Ishikawa (cell line): ENCODE measurements at regions not wholly inside any gene's neighbourhood (a gene's known extent, or its start where the extent isn't known, plus 50 kb on each side); places are given as distances from the start of the nearest gene placed in this dataset.

ENCODE experiments used
- CEBPB ChIP-seq: IDR thresholded peaks from 2 replicates; pipeline ENCODE4 v1.6.1; 2012
- CREB1 ChIP-seq: IDR thresholded peaks from 2 replicates; pipeline ENCODE4 v1.6.1; 2012; ENCODE audit warnings: low read depth
- EGR1 ChIP-seq: IDR thresholded peaks from 2 replicates; pipeline ENCODE4 v1.6.1; 2012
- EP300 ChIP-seq: IDR thresholded peaks from 2 replicates; pipeline ENCODE4 v1.6.1; 2012; ENCODE audit warnings: borderline replicate concordance
- FOXM1 ChIP-seq: IDR thresholded peaks from 2 replicates; pipeline ENCODE4 v1.6.1; 2012; ENCODE audit warnings: low read depth, borderline replicate concordance
- MAX ChIP-seq: IDR thresholded peaks from 2 replicates; pipeline ENCODE4 v1.6.1; 2012
- NFIC ChIP-seq: IDR thresholded peaks from 2 replicates; pipeline ENCODE4 v1.6.1; 2012
- RAD21 ChIP-seq: IDR thresholded peaks from 2 replicates; pipeline ENCODE4 v1.6.1; 2012; ENCODE audit warnings: low read depth
- REST ChIP-seq: IDR thresholded peaks from 2 replicates; pipeline ENCODE4 v1.6.1; 2012; ENCODE audit warnings: low read depth, mild to moderate bottlenecking
- TAF1 ChIP-seq: IDR thresholded peaks from 2 replicates; pipeline ENCODE4 v1.6.1; 2012; ENCODE audit warnings: low read depth, mild to moderate bottlenecking
- TCF12 ChIP-seq: IDR thresholded peaks from 2 replicates; pipeline ENCODE4 v1.6.1; 2012; ENCODE audit warnings: low read depth
- TEAD4 ChIP-seq: IDR thresholded peaks from 2 replicates; pipeline ENCODE4 v1.6.1; 2012
- USF1 ChIP-seq: IDR thresholded peaks from 2 replicates; pipeline ENCODE4 v1.6.1; 2012
- YY1 ChIP-seq: IDR thresholded peaks from 2 replicates; pipeline ENCODE4 v1.6.1; 2012; ENCODE audit warnings: low read depth
- ZBTB7A ChIP-seq: IDR thresholded peaks from 2 replicates; pipeline ENCODE4 v1.6.1; 2012; ENCODE audit warnings: low read depth

- TF ChIP-seq ZBTB7A, result no peak
Measured at GRCh38 chr10:1873661-1874315, 136.5 kb upstream of the ADARB2 start.

- no peak for TF ChIP-seq FOXM1
- no peak for TF ChIP-seq TEAD4
- no peak for TF ChIP-seq EGR1
- TF ChIP-seq RAD21, result no peak
- no peak for TF ChIP-seq ZBTB7A
Measured at GRCh38 chr10:1872151-1872726, 134.9 kb upstream of the ADARB2 start.

GRCh38 chr10:1870491-1870890, 133.2 kb upstream of the ADARB2 start:
- TF ChIP-seq USF1 (no peak), YY1 (no peak), FOXM1 (no peak), REST (no peak), CEBPB (no peak), RAD21 (no peak)

- TF ChIP-seq YY1 (no peak), FOXM1 (no peak)
Measured at GRCh38 chr10:1869861-1870260, 132.5 kb upstream of the ADARB2 start.

- TF ChIP-seq TEAD4, result no peak
- TF ChIP-seq TAF1, result no peak
- TF ChIP-seq CEBPB, result no peak
- TF ChIP-seq EGR1, result no peak
- TF ChIP-seq RAD21, result no peak
- no peak for TF ChIP-seq USF1
- TF ChIP-seq TCF12, result no peak
- no peak for TF ChIP-seq FOXM1
- no peak for TF ChIP-seq REST
- no peak for TF ChIP-seq MAX
- TF ChIP-seq CREB1, result no peak
- TF ChIP-seq EP300, result no peak
- TF ChIP-seq ZBTB7A, result no peak
- no peak for TF ChIP-seq YY1
- TF ChIP-seq NFIC, result no peak
Measured at GRCh38 chr10:1860351-1860750, 123.0 kb upstream of the ADARB2 start.

- TF ChIP-seq CEBPB (no peak), TCF12 (no peak), ZBTB7A (no peak), CREB1 (no peak), TAF1 (no peak), EP300 (no peak), MAX (no peak), NFIC (no peak)
Measured at GRCh38 chr10:1858547-1858946, 121.2 kb upstream of the ADARB2 start.

GRCh38 chr10:1858048-1858447, 120.7 kb upstream of the ADARB2 start:
- TF ChIP-seq NFIC (no peak), TEAD4 (no peak), CREB1 (no peak), RAD21 (no peak), REST (no peak), USF1 (no peak), EGR1 (no peak), EP300 (no peak), YY1 (no peak), FOXM1 (no peak), ZBTB7A (no peak), TAF1 (no peak)
